Activated naive CD8-positive, alpha-beta T cell treated with anti-CD3 and anti-CD28 coated beads for 36 hours (primary cell): ENCODE measurements at regions not wholly inside any gene's neighbourhood (a gene's known extent, or its start where the extent isn't known, plus 50 kb on each side); places are given as distances from the start of the nearest gene placed in this dataset.
"Not testable (repeated sequence)": the region's sequence is repeated elsewhere in the genome, so short reads cannot be mapped to it uniquely, and the experiment has no call there.

Experiments used
- DNase-seq: peaks from one replicate; pipeline ENCODE4 v3.0.0; 2021
- H3K27ac Mint-ChIP-seq: one replicate; pipeline ENCODE4 v1.8.0; 2022; ENCODE audit warnings: mild to moderate bottlenecking, moderate library complexity, mixed read lengths
- H3K27me3 Mint-ChIP-seq: one replicate; pipeline ENCODE4 v1.8.0; 2022; ENCODE audit warnings: mild to moderate bottlenecking, mixed read lengths
- H3K36me3 Mint-ChIP-seq: one replicate; pipeline ENCODE4 v1.8.0; 2021; ENCODE audit warnings: mild to moderate bottlenecking, mixed read lengths
- H3K4me1 Mint-ChIP-seq: one replicate; pipeline ENCODE4 v1.8.0; 2021; ENCODE audit warnings: mixed read lengths
- H3K4me3 Mint-ChIP-seq: one replicate; pipeline ENCODE4 v1.8.0; 2022; ENCODE audit warnings: mild to moderate bottlenecking, moderate library complexity, mixed read lengths
- H3K9me3 Mint-ChIP-seq: one replicate; pipeline ENCODE4 v1.8.0; 2022; ENCODE audit warnings: mixed read lengths

DNA sequence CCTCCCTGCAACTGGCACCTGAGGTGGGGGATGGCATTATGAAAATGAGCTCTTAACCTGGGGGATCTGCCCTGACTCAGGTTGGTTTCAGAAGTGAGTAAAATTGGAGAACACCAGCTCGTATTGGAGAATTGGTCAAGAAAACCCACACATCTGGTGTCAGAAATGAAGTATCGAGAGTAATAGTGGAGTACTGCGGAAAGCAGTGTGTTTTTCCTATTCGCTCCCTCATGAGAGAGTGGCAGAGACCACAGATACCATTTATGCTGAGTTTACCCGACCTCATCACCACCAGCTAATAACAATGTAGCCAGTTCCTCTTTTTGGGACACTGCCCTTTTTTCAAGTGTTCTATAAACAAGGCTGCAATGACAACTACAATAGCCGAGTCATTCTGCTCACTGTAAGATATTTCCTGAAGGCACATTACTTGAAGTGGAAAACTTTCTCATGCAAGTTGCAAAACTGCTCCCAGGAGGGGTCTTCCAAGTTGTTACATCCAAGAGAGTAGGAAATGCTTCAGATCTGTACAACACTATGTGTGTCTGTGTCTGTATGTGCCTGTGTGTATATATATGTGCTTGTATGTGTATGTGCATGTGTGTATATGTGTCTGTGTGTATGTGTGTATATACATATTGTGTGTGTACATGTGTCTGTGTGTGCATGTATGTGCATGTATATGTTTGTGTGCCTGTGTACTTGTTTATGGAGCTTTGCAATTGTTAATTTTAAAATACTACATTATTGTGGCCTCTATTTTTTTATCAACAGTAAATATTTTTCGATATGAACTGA is 106.0 kb upstream of the CST7 start:
- H3K4me3 Mint-ChIP-seq, result no peak overlapping the region
- no peaks in the 10 kb centered on the region for H3K27me3 Mint-ChIP-seq
- peaks cover 16% of the 10 kb centered on the region for H3K9me3 Mint-ChIP-seq
- H3K27ac Mint-ChIP-seq, result no peak overlapping the region
- no peaks in the 10 kb centered on the region for H3K36me3 Mint-ChIP-seq
- no peak for DNase-seq
- peaks cover 2% of the 10 kb centered on the region for H3K4me1 Mint-ChIP-seq

DNA sequence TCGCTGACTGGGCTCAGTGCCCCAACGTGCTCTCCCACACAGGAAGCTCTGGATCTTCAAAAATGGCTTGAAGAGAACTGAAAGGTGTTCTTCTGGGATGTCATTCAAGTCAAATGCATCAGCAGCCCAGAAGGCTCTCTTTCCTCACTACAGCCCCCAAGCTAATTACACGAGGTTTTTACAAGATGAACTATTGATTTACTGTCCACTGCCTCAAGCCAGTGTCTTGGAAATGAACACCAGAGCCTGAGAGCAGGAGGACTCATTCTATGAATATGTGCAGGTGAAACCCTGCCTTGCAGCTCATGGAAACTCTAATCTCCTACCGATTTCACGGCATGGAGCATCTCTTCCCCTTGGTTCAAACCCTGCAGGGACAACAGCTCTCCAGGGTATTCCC is 98.9 kb upstream of the CST7 start:
- Mint-ChIP-seq H3K4me1 (no peaks in the 10 kb centered on the region), H3K4me3 (no peak overlapping the region), H3K36me3 (no peaks in the 10 kb centered on the region), H3K27ac (no peak overlapping the region), H3K27me3 (peaks cover 7% of the 10 kb centered on the region), H3K9me3 (peaks cover 27% of the 10 kb centered on the region)
- no peak for DNase-seq

DNA sequence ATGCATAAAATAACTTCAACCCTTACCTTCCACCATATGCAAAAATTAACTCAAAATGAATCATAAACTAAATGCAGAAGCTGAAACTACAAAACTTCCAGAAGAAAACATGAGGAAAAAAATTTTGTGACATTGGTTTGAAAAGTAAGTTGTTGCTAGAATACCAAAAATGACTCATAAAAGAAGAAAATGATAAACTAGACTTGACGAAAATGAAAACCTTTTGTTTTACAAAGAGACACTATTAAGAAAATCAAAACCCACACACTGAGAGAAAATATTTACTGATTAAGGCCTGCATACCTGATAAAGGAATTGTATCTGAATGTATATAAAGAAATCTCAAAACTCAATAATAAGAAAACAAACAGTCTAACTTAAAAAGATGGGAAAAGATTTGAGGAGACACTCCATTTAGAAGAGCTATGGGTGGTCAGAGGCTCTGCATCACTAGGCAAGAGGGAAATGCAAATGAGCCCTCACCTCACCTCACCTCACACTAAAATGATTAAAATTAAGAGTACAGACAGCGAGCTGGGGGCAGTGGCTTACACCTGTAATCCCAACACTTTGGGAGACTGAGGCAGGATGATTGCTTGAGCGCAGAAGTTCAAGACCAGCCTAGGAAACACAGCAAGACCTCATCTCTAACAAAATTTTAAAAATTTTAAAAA is 97.6 kb upstream of the CST7 start:
- no peak overlapping the region for H3K27ac Mint-ChIP-seq
- H3K36me3 Mint-ChIP-seq, result no peaks in the 10 kb centered on the region
- peaks cover 23% of the 10 kb centered on the region for H3K9me3 Mint-ChIP-seq
- no peak for DNase-seq
- no peaks in the 10 kb centered on the region for H3K4me1 Mint-ChIP-seq
- H3K4me3 Mint-ChIP-seq, result no peak overlapping the region
- H3K27me3 Mint-ChIP-seq, result peaks cover 7% of the 10 kb centered on the region

DNA sequence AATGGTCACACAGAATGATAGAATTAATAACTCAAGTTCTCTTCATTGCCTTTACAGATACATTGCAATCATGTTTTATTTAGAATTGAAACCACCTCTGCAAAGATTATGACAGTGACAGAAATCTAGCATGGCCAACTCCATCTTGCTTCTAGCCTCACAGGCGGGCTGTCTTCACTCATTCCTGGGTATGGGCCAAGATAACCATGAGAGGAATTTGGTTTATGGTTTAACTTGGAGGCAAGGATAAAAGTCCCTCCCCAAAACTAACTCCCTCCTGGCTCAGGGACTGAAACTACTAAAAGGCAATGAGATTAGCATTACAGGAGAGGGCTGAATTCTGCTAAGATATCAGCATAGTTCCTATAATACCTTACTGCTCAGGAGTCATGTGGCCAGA is 95.2 kb upstream of the CST7 start:
- Mint-ChIP-seq H3K27ac (no peak overlapping the region), H3K4me1 (no peaks in the 10 kb centered on the region), H3K4me3 (no peak overlapping the region), H3K36me3 (no peaks in the 10 kb centered on the region), H3K9me3 (peaks cover 10% of the 10 kb centered on the region), H3K27me3 (peaks cover 7% of the 10 kb centered on the region)
- no peak for DNase-seq

DNA sequence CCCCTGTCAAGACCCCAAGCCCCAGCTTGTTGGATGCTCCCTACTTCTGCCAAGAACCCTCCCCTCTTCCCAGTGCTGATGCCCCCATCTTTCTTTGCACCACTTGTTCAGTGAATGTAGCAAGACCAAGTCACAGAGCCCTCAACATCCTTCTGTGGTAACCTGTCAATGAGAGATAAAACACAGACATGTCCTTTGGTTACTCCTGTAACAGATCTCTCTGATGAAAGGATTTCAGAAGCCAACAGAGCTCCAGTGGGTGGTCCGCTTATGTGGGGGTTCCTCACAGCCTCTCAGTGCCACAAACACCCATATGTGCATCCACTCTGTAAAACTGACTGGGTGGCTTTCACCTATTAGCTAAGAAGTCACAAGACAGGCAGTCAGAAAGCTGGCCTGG is 93.2 kb upstream of the CST7 start:
- Mint-ChIP-seq H3K4me1 (no peaks in the 10 kb centered on the region), H3K9me3 (peaks cover 8% of the 10 kb centered on the region), H3K27me3 (no peaks in the 10 kb centered on the region), H3K4me3 (no peak overlapping the region), H3K27ac (no peak overlapping the region), H3K36me3 (no peaks in the 10 kb centered on the region)
- no peak for DNase-seq

DNA sequence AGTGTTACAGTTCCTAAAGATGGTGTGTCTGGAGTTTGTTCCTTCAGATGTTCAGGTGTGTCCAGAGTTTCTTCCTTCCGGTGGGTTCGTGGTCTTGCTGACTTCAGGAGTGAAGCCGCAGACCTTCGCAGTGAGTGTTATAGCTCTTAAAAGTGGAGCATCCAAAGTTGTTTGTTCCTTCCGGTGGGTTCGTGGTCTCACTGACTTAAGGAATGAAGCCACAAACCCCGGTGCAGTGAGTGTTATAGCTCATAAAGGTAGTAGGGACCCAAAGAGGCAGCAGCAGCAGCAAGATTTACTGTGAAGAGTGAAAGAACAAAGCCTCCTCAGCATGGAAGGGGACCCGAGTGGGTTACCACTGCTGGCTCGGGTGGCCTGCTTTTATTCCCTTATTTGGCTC is 90.6 kb upstream of the CST7 start:
- H3K36me3 Mint-ChIP-seq, H3K27me3 Mint-ChIP-seq, H3K27ac Mint-ChIP-seq, DNase-seq, H3K9me3 Mint-ChIP-seq, H3K4me1 Mint-ChIP-seq, H3K4me3 Mint-ChIP-seq: not testable (repeated sequence)

DNA sequence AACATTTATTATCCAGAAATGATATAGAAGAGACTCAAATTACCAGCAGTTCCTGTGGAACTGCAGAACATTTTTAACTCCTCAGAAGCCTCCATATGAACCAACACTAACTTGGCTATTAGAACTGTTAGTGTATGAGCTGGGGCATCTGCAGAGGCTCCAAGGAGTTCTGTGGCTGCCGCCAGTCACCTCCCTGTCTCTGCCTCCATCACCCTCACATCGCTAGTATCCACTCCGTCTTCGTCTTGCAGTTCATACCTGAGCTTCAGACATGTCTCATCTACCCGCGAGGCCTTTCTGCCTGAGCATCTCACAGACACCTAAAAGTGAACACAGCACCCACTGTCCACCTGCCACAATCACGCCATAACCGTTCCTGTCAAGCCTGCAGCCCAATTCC is 89.5 kb upstream of the CST7 start:
- peaks cover 11% of the 10 kb centered on the region for H3K9me3 Mint-ChIP-seq

DNA sequence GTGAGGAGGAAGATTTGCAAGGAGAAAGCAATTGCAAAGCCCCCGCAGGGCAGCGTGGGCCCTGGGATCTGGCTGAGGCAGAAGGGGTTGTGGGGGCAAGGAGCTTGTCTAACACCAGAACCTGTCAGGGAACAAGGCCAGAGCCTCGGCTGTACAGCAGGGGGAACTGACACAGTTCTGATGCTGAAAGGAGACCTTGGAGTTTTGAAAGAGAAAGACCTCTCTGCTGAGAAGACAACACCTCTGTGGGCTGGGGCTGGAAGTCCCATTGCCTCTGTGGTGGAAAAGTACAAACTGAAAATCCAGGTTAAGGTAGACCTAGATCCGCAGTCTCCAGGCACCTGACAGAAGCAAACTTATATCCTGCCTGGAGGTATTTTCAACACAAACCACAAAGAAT is 86.9 kb upstream of the CST7 start:
- DNase-seq, result no peak
- Mint-ChIP-seq H3K4me3 (no peak overlapping the region), H3K9me3 (peaks cover 14% of the 10 kb centered on the region), H3K27ac (no peak overlapping the region), H3K36me3 (no peaks in the 10 kb centered on the region), H3K4me1 (no peaks in the 10 kb centered on the region), H3K27me3 (no peaks in the 10 kb centered on the region)

More for the DNA sequence above, 89.5 kb upstream of the CST7 start:
- no peak overlapping the region for H3K27ac Mint-ChIP-seq
- H3K4me1 Mint-ChIP-seq, result no peaks in the 10 kb centered on the region
- no peaks in the 10 kb centered on the region for H3K27me3 Mint-ChIP-seq
- no peak for DNase-seq
- no peak overlapping the region for H3K4me3 Mint-ChIP-seq
- no peaks in the 10 kb centered on the region for H3K36me3 Mint-ChIP-seq

DNA sequence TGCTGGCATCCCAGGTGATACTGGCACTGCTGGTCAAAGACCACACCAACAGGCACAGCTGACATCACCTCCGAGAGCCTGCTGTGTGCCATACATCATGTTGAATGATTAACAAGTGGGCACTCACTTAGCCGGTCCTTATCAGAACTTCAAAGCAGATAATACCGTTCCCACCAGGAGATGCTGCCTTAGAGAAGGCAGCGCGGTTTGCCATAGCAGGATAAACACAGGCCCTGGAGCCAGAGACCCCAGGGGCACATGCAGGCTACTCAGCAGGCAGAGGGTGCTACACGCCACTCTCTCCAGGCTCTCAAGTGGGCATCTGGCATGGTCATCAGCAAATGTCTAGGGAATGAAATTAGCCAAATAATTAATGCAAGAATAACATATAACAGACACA is 86.5 kb upstream of the CST7 start:
- Mint-ChIP-seq H3K36me3 (no peaks in the 10 kb centered on the region), H3K27ac (no peak overlapping the region), H3K9me3 (peaks cover 14% of the 10 kb centered on the region), H3K27me3 (no peaks in the 10 kb centered on the region), H3K4me1 (no peaks in the 10 kb centered on the region), H3K4me3 (no peak overlapping the region)
- DNase-seq, result no peak

DNA sequence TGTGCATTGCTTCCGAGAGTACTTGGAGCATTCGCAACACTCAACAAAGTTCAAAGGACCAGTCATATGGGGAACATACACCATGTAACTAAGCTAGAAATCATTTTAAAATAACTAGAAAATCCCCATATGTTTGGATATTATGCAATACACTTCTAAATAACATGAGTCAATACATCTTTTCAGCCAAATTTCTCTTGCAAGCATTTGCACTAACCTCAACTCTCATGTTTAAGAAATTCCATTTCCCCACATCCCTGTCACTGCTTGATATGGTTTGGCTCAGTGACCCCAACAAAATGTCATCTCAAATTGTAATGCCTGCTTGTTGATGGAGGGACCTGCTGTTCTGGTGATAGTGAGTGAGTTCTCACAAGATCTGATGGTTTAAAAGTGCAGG is 85.7 kb upstream of the CST7 start:
- no peaks in the 10 kb centered on the region for H3K27me3 Mint-ChIP-seq
- no peaks in the 10 kb centered on the region for H3K4me1 Mint-ChIP-seq
- no peak for DNase-seq
- H3K36me3 Mint-ChIP-seq, result no peaks in the 10 kb centered on the region
- H3K27ac Mint-ChIP-seq, result no peak overlapping the region
- H3K4me3 Mint-ChIP-seq, result no peak overlapping the region
- H3K9me3 Mint-ChIP-seq, result peaks cover 14% of the 10 kb centered on the region

DNA sequence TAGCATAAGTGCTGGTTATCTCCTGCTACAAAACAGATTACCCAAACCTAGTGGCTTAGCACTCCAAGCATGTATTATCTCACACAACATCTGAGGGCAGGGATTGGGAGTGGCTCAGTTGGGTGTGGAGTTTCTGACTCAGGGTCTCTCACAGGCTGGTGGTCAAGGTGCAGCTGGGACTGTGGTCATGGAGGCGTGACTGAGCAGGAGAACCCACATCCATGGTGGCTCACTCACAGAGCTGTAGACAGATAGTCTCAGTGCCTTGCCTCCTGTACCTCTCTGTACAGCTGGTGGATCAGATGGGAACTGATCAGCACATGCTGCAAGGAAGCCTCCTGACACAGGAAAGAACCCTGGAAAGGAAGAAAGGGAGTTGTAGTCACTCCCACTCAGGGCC is 83.1 kb upstream of the CST7 start:
- no peaks in the 10 kb centered on the region for H3K27me3 Mint-ChIP-seq
- H3K36me3 Mint-ChIP-seq, result no peaks in the 10 kb centered on the region
- H3K4me1 Mint-ChIP-seq, result no peaks in the 10 kb centered on the region
- H3K27ac Mint-ChIP-seq, result no peak overlapping the region
- H3K9me3 Mint-ChIP-seq, result peaks cover 14% of the 10 kb centered on the region
- DNase-seq, result no peak
- H3K4me3 Mint-ChIP-seq, result no peak overlapping the region

DNA sequence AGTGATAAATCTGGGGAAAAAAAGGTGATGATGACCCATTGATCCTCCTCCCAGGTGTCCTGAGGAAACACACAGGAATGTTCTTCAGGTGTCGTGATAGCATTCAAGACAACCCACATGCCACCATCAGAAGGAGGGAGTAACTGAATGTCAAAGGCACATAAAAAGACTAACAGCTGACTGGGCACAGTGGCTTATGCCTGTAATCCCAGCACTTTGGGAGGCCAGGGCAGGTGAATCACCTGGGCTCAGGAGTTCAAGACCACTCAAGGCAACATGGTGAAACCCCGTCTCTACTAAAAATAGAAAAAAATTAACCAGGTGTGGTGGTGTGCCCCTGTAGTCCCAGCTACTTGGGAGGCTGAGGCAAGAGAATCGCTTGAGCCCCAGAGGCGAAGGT is 82.3 kb upstream of the CST7 start:
- H3K9me3 Mint-ChIP-seq, result peaks cover 14% of the 10 kb centered on the region
- no peak for DNase-seq
- H3K36me3 Mint-ChIP-seq, result no peaks in the 10 kb centered on the region
- no peaks in the 10 kb centered on the region for H3K4me1 Mint-ChIP-seq
- H3K27me3 Mint-ChIP-seq, result no peaks in the 10 kb centered on the region
- H3K4me3 Mint-ChIP-seq, result no peak overlapping the region
- no peak overlapping the region for H3K27ac Mint-ChIP-seq

DNA sequence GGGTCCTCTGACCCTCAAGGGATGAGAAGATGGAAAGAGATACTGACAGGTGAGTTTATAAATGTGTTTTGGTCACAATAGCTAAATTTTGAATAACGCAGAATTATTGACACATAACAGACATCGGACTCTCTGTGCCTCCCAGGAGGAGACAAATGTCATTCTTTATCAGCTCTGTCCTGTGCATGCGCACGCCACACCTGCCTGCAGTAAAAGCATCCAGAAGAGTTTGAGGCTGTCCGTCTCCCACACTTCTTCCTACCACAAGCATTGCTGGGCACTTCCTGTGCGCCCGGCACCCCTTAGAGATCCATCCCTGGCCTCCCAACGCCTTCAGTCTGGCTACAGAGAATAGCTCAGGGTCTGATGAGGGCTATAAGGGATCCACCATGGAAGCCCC is 81.5 kb upstream of the CST7 start:
- Mint-ChIP-seq H3K4me3 (no peak overlapping the region), H3K36me3 (no peaks in the 10 kb centered on the region), H3K9me3 (peaks cover 14% of the 10 kb centered on the region), H3K27ac (no peak overlapping the region), H3K4me1 (no peaks in the 10 kb centered on the region), H3K27me3 (no peaks in the 10 kb centered on the region)
- no peak for DNase-seq

DNA sequence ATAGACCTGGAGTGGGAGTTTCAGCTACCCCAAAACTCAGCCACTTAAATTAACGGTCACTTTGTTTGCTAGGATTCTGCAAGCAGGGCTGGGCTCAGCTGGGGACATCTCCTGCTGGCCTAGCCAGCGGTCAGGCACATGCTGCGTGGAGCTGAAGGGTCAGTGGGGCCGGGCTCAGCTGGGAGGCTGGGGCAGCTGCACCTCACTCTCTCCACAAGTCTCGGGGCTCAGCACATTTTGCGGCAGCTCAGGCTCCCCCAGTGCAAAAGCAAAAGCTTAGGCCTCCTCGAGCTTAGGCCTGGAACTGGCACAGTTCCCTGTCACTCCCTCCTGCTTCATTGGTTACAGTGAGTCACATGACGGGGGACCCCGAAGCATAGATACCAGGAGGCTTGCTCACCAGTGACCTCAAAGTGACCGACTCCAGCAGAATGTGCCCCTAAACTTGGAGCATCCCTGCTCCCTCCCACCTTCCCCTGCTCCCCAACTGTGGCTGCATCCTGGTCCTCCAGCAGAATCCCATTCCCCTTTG is 80.6 kb upstream of the CST7 start:
- Mint-ChIP-seq H3K4me3 (no peak overlapping the region), H3K4me1 (no peaks in the 10 kb centered on the region), H3K27ac (no peak overlapping the region), H3K36me3 (no peaks in the 10 kb centered on the region), H3K9me3 (peaks cover 14% of the 10 kb centered on the region), H3K27me3 (no peaks in the 10 kb centered on the region)
- no peak for DNase-seq

DNA sequence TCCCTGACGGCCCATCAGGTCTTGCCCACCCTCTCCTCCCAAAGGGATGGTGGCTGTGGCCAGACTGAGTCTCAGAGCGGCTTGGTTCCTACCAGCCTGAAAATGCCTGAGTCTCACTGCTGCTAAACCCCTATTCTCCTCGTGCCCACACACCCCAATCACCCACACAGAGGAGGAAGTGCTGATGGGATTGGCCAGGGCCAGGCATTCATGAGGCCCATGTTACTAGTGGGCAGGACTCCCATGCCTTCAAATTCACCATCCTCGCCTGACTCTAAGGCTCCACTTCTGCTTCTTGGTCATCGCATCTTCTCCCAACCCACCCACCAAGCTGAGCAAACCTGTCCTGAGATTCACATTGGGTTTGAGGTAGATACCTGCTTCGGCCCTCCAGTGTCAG is 80.1 kb upstream of the CST7 start:
- Mint-ChIP-seq H3K4me3 (no peak overlapping the region), H3K4me1 (no peaks in the 10 kb centered on the region), H3K27ac (no peak overlapping the region), H3K9me3 (peaks cover 12% of the 10 kb centered on the region), H3K27me3 (no peaks in the 10 kb centered on the region), H3K36me3 (no peaks in the 10 kb centered on the region)
- DNase-seq, result no peak

DNA sequence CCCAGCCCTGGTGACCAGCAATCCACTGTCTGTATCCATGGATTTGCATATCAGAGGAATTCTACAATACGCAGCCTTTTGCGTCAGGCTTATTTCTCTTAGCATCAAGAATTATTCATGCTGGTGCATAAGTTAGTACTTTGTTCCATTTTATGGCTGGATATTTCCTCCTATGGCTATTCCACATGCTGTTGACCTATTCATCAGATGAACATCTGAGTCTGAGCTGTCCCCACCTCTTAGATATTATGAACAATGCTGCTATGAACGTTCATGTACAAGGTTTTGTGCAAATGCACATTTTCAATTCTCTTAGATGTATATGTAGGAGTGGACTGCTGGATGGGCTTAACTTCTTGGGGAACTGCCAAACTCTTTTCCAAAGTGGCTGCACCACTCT is 79.0 kb upstream of the CST7 start:
- Mint-ChIP-seq H3K4me3 (no peak overlapping the region), H3K36me3 (no peaks in the 10 kb centered on the region), H3K9me3 (peaks cover 4% of the 10 kb centered on the region), H3K27ac (no peak overlapping the region), H3K4me1 (no peaks in the 10 kb centered on the region), H3K27me3 (peaks cover 4% of the 10 kb centered on the region)
- DNase-seq, result no peak
